ENCODE measurements at regions not wholly inside any gene's neighbourhood (a gene's known extent, or its start where the extent isn't known, plus 50 kb on each side); places are given as distances from the start of the nearest gene placed in this dataset.

DNA sequence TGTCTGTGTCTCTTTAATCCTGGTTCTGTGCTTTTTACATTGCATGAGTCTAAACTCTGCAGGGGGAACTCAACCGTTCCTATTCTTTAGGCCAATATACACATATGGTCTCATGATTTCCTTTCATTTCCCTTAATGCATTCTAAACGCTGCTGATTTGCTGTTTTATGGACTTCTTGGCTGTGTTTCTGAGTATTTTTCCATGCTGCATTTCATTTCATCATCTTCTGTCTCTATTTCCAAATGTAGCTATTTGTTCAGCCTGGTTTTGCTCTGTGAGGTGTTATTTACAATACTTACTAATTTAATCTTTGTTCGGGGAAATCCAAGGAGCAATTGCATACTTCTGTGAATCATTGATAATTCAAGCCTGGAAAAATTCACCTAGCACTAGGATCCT lies 897.2 kb downstream of the TSN start:
- TF ChIP-seq TAF1 (IDR thresholded peaks at IDR 0.05; ENCODE audit: borderline replicate concordance, insufficient read depth, low read length) (no peak), FOXP2 (optimal IDR thresholded peaks at IDR 0.05; ENCODE audit: borderline replicate concordance, extremely low read depth, extremely low read length, insufficient read depth) (no peak), POLR2AphosphoS5 (IDR thresholded peaks at IDR 0.05; ENCODE audit: low read depth, low read length) (no peak), SIN3A (IDR thresholded peaks at IDR 0.05; ENCODE audit: borderline replicate concordance, insufficient read depth, low read length) (no peak)
- TF ChIP-seq, protein P1, sequence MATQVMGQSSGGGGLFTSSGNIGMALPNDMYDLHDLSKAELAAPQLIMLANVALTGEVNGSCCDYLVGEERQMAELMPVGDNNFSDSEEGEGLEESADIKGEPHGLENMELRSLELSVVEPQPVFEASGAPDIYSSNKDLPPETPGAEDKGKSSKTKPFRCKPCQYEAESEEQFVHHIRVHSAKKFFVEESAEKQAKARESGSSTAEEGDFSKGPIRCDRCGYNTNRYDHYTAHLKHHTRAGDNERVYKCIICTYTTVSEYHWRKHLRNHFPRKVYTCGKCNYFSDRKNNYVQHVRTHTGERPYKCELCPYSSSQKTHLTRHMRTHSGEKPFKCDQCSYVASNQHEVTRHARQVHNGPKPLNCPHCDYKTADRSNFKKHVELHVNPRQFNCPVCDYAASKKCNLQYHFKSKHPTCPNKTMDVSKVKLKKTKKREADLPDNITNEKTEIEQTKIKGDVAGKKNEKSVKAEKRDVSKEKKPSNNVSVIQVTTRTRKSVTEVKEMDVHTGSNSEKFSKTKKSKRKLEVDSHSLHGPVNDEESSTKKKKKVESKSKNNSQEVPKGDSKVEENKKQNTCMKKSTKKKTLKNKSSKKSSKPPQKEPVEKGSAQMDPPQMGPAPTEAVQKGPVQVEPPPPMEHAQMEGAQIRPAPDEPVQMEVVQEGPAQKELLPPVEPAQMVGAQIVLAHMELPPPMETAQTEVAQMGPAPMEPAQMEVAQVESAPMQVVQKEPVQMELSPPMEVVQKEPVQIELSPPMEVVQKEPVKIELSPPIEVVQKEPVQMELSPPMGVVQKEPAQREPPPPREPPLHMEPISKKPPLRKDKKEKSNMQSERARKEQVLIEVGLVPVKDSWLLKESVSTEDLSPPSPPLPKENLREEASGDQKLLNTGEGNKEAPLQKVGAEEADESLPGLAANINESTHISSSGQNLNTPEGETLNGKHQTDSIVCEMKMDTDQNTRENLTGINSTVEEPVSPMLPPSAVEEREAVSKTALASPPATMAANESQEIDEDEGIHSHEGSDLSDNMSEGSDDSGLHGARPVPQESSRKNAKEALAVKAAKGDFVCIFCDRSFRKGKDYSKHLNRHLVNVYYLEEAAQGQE (IDR thresholded peaks at IDR 0.05; ENCODE audit: insufficient read depth in 1 of 2, low read depth in 2 of 2, low read length in 2 of 2) = no peak

DNA sequence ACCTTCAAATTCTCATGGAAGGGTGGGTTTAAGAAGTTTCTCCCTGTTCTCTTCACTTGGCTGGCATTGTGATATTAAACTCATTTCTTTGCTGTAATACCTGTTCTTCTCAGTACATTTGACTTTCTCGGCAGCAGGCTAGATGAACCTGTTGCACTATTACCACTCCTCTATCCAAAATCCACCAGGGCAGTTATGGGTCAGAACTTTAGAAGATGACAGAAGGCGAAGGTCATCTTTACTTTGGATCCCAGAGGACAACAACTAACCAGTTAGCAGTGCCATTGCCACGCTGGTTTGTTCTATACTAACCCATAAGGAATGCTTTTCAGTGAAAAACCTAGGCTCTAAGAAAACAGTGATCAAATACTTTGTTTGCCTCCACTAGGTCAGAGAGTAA lies 901.0 kb downstream of the TSN start:
- TF ChIP-seq FOXP2 (optimal IDR thresholded peaks at IDR 0.05; ENCODE audit: borderline replicate concordance, extremely low read depth, extremely low read length, insufficient read depth) (no peak), POLR2AphosphoS5 (IDR thresholded peaks at IDR 0.05; ENCODE audit: low read depth, low read length) (no peak), TAF1 (IDR thresholded peaks at IDR 0.05; ENCODE audit: borderline replicate concordance, insufficient read depth, low read length) (no peak), SIN3A (IDR thresholded peaks at IDR 0.05; ENCODE audit: borderline replicate concordance, insufficient read depth, low read length) (no peak)
- TF ChIP-seq, protein P1 (IDR thresholded peaks at IDR 0.05; ENCODE audit: insufficient read depth in 1 of 2, low read depth in 2 of 2, low read length in 2 of 2) = no peak

DNA sequence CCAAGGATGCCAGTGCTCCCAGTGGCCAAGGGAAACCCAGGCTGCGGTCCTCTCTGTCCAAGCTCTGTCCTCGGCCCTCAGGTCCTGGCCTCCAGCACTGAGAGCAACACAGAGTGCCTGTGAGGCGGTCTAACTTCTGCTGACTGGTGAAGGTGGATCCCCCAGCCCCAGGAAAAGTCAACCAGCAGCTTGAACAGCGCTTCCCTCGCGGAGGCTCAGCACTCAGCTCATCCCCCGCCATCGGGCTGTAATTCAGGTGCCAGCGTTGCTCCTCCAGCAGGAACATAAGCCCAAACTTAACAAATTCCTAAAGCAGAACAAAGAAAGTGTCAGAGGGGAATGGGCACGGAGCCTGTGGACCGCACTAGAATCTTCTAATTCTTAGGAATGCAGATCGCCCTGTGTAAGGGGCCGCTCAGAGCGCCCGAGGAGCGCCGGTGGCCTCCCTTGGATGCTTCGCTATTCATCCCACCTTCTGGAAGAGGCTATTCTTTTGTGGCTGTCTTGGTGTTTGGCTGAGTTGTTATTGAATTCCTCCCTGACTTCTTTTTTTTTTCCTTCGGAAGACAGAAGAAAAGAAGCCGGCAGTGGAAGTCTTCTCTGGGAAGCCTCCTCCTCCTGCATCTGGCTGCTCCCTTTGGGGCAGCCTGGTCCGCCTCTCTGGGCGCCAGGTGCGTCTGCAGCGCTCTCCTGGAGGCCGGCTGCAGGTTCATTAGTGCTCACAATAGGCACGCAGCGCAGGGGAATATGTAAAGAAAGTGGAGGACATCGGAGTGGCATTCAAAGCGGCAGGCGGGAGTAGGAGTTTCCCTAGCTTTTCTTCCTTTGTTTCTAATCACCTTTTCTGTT lies 905.6 kb downstream of the TSN start:
- TF ChIP-seq FOXP2 (optimal IDR thresholded peaks at IDR 0.05; ENCODE audit: borderline replicate concordance, extremely low read depth, extremely low read length, insufficient read depth) (no peak), SIN3A (IDR thresholded peaks at IDR 0.05; ENCODE audit: borderline replicate concordance, insufficient read depth, low read length) (no peak), TAF1 (IDR thresholded peaks at IDR 0.05; ENCODE audit: borderline replicate concordance, insufficient read depth, low read length) (no peak)

DNA sequence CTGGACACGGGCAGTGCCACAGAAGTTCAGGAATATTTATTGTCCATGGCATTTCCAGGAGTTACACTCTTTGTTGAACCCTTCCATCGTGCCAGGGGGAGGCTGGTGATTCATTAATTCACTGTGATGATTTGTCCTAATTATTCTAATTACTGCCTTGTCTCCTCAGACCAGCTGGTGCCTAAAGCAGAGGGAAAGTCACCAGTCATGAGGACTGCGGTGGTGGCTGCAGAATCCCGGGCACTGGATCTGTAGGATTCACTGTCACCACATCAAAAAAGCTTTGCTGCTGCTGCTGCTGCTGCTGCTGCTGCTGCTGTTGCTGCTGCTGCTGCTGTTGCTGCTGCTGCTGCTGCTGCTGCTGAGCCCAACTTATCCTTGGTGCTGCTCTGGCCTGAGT lies 908.2 kb downstream of the TSN start:
- TF ChIP-seq TAF1 (IDR thresholded peaks at IDR 0.05; ENCODE audit: borderline replicate concordance, insufficient read depth, low read length) (no peak), FOXP2 (optimal IDR thresholded peaks at IDR 0.05; ENCODE audit: borderline replicate concordance, extremely low read depth, extremely low read length, insufficient read depth) (no peak), POLR2AphosphoS5 (IDR thresholded peaks at IDR 0.05; ENCODE audit: low read depth, low read length) (no peak), SIN3A (IDR thresholded peaks at IDR 0.05; ENCODE audit: borderline replicate concordance, insufficient read depth, low read length) (no peak)
- TF ChIP-seq, protein P1 (IDR thresholded peaks at IDR 0.05; ENCODE audit: insufficient read depth in 1 of 2, low read depth in 2 of 2, low read length in 2 of 2) = no peak

DNA sequence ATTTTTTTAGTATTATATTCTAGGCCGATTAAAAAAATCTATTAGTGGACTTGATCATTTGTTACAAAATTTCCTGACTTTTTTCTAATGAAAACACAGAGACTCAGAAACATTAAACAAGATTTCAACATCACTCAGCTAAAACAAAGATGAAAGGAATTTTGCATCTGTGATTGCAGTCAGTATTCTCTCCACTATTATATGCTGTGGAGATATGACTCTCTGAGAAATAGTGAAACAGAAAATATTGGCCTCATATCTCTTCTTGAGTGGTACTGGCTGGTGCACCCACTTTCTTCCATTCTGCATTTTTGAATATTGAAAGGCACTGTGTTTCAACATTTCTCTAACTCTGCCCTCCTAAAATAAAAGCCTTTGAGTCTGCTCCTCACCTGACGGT lies 914.2 kb downstream of the TSN start:
- TF ChIP-seq TAF1 (IDR thresholded peaks at IDR 0.05; ENCODE audit: borderline replicate concordance, insufficient read depth, low read length) (no peak), SIN3A (IDR thresholded peaks at IDR 0.05; ENCODE audit: borderline replicate concordance, insufficient read depth, low read length) (no peak), FOXP2 (optimal IDR thresholded peaks at IDR 0.05; ENCODE audit: borderline replicate concordance, extremely low read depth, extremely low read length, insufficient read depth) (no peak), POLR2AphosphoS5 (IDR thresholded peaks at IDR 0.05; ENCODE audit: low read depth, low read length) (no peak)
- TF ChIP-seq, protein P1 (IDR thresholded peaks at IDR 0.05; ENCODE audit: insufficient read depth in 1 of 2, low read depth in 2 of 2, low read length in 2 of 2) = no peak

Measured in PFSK-1 (cell line).